ENCODE measurements at regions not wholly inside any gene's neighbourhood (a gene's known extent, or its start where the extent isn't known, plus 50 kb on each side); places are given as distances from the start of the nearest gene placed in this dataset.

- TF ChIP-seq CTCF (IDR thresholded peaks at IDR 0.05) (no peak), POLR2A (IDR thresholded peaks at IDR 0.05) (no peak)
Observed at GRCh38 chr11:127118811-127119210, 118.2 kb upstream of the KIRREL3 start.

Measured in prostate gland (tissue), 2 donors.